ENCODE measurements at regions not wholly inside any gene's neighbourhood (a gene's known extent, or its start where the extent isn't known, plus 50 kb on each side); places are given as distances from the start of the nearest gene placed in this dataset.

GRCh38 chr15:89409184-89410038 is 74.8 kb upstream of the POLG start:
- WGBS (ENCODE audit: extremely low coverage, insufficient read length, low lambda C conversion rate): no CpG with 5 or more reads among the region's 56 CpGs
- H3K14ac ChIP-seq (ENCODE audit: insufficient read depth, low read length): no peak overlapping the region
- no peaks in the 10 kb centered on the region for H3K9me3 ChIP-seq (ENCODE audit: control insufficient read depth, low read depth, low read length)
- H3T11ph ChIP-seq (ENCODE audit: low read length): no peak overlapping the region
- peaks cover 97% of the 10 kb centered on the region for H3K27me3 ChIP-seq (ENCODE audit: insufficient read depth, low read length)
- H3K4me1 ChIP-seq (ENCODE audit: insufficient read depth, low read length): no peaks in the 10 kb centered on the region; the same call in 1 of the 2 replicates
- no peak overlapping the region for H3K27ac ChIP-seq (ENCODE audit: insufficient read length, low read depth, low read length)
- no peak overlapping the region for H2BK20ac ChIP-seq (ENCODE audit: low read depth, low read length, poor library complexity, severe bottlenecking)
- Mint-ChIP-seq H3K9me3 (peaks cover 3 to 6% of the 10 kb centered on the region in 2 experiments; a peak in 2 of 5 replicates), H3K4me1 (peaks cover 48 to 64% of the 10 kb centered on the region in 2 experiments), H3K36me3 (ENCODE audit: insufficient read depth in 1 of 3, low read depth in 3 of 3) (no peaks in the 10 kb centered on the region), H3K27ac (no peak overlapping the region), H3K4me3 (peak overlapping the region in 1 of 2 experiments; percentile 50; a peak in 2 of 5 replicates), H3K27me3 (ENCODE audit: low read depth) (peaks cover 100% of the 10 kb centered on the region)
- no peak overlapping the region for H3K9ac ChIP-seq (ENCODE audit: extremely low read depth, insufficient read length, low read length)
- no peak overlapping the region for H3K18ac ChIP-seq (ENCODE audit: insufficient read length, low read depth, low read length)
- no peak overlapping the region for H3K23ac ChIP-seq (ENCODE audit: insufficient read length, low read depth, low read length)
- H4K5ac ChIP-seq (ENCODE audit: insufficient read length, low read depth, low read length): no peak overlapping the region
- no peak overlapping the region for H3K4me2 ChIP-seq (ENCODE audit: insufficient read depth, insufficient read length, low read length)
- no peak overlapping the region for H3K56ac ChIP-seq (ENCODE audit: insufficient read length, low read depth, low read length)
- H3K4ac ChIP-seq (ENCODE audit: low read depth, low read length): no peak overlapping the region
- no peak overlapping the region for H2BK5ac ChIP-seq (ENCODE audit: insufficient read length, low read length)
- H2BK120ac ChIP-seq (ENCODE audit: low read depth, low read length, poor library complexity, severe bottlenecking): no peak overlapping the region
- H4K91ac ChIP-seq (ENCODE audit: insufficient read length, low read depth, low read length): no peak overlapping the region
- DNase-seq: no peak
- H2BK15ac ChIP-seq (ENCODE audit: low read depth, low read length): no peak overlapping the region
- no peak overlapping the region for H2BK12ac ChIP-seq (ENCODE audit: insufficient read length, low read depth, low read length)
- no peak overlapping the region for H4K8ac ChIP-seq (replicated peaks; ENCODE audit: insufficient read length, low read depth, low read length)
- no peak overlapping the region for H2AK5ac ChIP-seq (ENCODE audit: insufficient read length, low read length)
- H3K79me1 ChIP-seq (ENCODE audit: insufficient read depth, low read depth, low read length, poor library complexity, severe bottlenecking): no peaks in the 10 kb centered on the region
- no peaks in the 10 kb centered on the region for H4K20me1 ChIP-seq (ENCODE audit: control insufficient read depth, insufficient read depth, insufficient read length)
- no peak overlapping the region for H2AFZ ChIP-seq (ENCODE audit: low read length)
- no peaks in the 10 kb centered on the region for H3K23me2 ChIP-seq (ENCODE audit: insufficient read length, low read depth, low read length, poor library complexity, severe bottlenecking)
- TF ChIP-seq CTCF (conservative IDR thresholded peaks at IDR 0.05): no peak
- H3K79me2 ChIP-seq (ENCODE audit: insufficient read depth, low read length): no peaks in the 10 kb centered on the region
